ENCODE measurements at regions not wholly inside any gene's neighbourhood (a gene's known extent, or its start where the extent isn't known, plus 50 kb on each side); places are given as distances from the start of the nearest gene placed in this dataset.

DNA sequence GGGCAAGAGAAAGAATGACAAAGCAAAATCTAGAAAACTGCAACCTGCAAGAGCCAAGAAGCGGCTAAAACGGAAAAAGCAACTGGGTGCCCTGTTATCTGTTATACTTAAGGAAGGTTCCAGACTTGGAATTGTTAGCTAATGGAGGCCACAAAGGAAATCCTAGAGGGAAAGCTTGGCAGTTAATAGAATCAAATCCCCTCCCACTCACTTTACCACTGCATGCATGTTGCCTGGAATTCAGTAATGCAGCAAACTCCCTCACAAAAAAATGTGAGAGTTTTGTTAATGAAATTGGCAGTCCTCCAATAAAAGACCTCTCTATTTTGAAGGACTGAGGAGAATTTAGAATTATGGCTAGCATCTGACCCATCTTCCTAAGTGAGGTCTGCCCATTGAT is 164.2 kb upstream of the SOX5 start:
- TF ChIP-seq YY1 (IDR thresholded peaks at IDR 0.05; ENCODE audit: low read depth), result no peak
- TF ChIP-seq TAF1 (IDR thresholded peaks at IDR 0.05; ENCODE audit: low read depth), result no peak
- TF ChIP-seq ZBTB7A (IDR thresholded peaks at IDR 0.05; ENCODE audit: low read depth), result no peak
- no peak for TF ChIP-seq MAX (IDR thresholded peaks at IDR 0.05)
- TF ChIP-seq, protein P1, sequence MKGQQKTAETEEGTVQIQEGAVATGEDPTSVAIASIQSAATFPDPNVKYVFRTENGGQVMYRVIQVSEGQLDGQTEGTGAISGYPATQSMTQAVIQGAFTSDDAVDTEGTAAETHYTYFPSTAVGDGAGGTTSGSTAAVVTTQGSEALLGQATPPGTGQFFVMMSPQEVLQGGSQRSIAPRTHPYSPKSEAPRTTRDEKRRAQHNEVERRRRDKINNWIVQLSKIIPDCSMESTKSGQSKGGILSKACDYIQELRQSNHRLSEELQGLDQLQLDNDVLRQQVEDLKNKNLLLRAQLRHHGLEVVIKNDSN (IDR thresholded peaks at IDR 0.05), result no peak
- no peak for TF ChIP-seq REST (IDR thresholded peaks at IDR 0.05; ENCODE audit: low read depth)
- TF ChIP-seq FOXM1 (IDR thresholded peaks at IDR 0.05; ENCODE audit: borderline replicate concordance, low read depth), result no peak
- no peak for TF ChIP-seq NFIC (IDR thresholded peaks at IDR 0.05)
- TF ChIP-seq TEAD4 (IDR thresholded peaks at IDR 0.05), result no peak
- no peak for TF ChIP-seq EGR1 (IDR thresholded peaks at IDR 0.05)
- TF ChIP-seq CEBPB (IDR thresholded peaks at IDR 0.05), result no peak
- TF ChIP-seq CREB1 (IDR thresholded peaks at IDR 0.05; ENCODE audit: low read depth), result no peak
- TF ChIP-seq RAD21 (IDR thresholded peaks at IDR 0.05; ENCODE audit: low read depth), result no peak
- no peak for TF ChIP-seq EP300 (IDR thresholded peaks at IDR 0.05; ENCODE audit: borderline replicate concordance)
- TF ChIP-seq TCF12 (IDR thresholded peaks at IDR 0.05; ENCODE audit: low read depth), result no peak

DNA sequence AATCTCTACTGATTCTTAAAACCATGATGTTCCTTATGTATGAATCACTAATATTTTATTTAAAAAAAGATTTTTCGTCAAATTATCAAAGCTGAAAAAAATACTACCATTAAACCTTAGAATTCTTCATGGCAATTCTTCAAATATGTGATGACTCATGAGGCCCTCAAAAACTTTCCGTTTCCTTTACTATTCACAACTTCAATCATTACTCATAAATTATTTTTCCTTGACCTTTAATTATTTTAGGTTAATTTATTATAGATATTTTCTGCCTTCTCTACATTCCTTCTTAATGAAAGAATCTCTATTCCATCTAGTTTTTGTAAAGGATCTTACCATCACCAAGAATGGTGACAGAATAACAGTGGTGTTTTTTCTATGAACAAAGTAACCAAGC is 162.1 kb upstream of the SOX5 start:
- TF ChIP-seq ZBTB7A (IDR thresholded peaks at IDR 0.05; ENCODE audit: low read depth) (no peak), FOXM1 (IDR thresholded peaks at IDR 0.05; ENCODE audit: borderline replicate concordance, low read depth) (no peak), YY1 (IDR thresholded peaks at IDR 0.05; ENCODE audit: low read depth) (no peak), MAX (IDR thresholded peaks at IDR 0.05) (no peak), TEAD4 (IDR thresholded peaks at IDR 0.05) (no peak), CREB1 (IDR thresholded peaks at IDR 0.05; ENCODE audit: low read depth) (no peak), TAF1 (IDR thresholded peaks at IDR 0.05; ENCODE audit: low read depth) (no peak), REST (IDR thresholded peaks at IDR 0.05; ENCODE audit: low read depth) (no peak), EP300 (IDR thresholded peaks at IDR 0.05; ENCODE audit: borderline replicate concordance) (no peak), NFIC (IDR thresholded peaks at IDR 0.05) (no peak), RAD21 (IDR thresholded peaks at IDR 0.05; ENCODE audit: low read depth) (no peak), EGR1 (IDR thresholded peaks at IDR 0.05) (no peak), TCF12 (IDR thresholded peaks at IDR 0.05; ENCODE audit: low read depth) (no peak), CEBPB (IDR thresholded peaks at IDR 0.05) (no peak)
- TF ChIP-seq, protein P1 (IDR thresholded peaks at IDR 0.05), result no peak

DNA sequence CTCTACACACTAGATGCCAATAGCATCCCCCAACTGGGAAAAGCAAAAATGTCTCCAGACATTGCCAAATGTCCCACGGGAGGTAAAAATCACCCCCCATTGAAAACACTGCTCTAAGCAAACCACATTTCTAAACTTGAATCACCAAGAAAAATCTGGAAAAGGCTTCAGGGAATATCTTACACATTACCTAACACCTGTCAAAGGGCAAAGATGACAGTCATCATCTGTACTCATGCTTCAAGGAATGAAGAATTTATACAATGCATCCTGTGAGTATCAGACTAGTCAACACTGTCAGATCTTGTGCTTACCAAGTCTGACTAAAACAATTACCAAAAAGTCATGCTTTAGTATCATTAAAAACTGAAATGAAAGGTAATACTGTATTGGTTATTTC is 161.6 kb upstream of the SOX5 start:
- TF ChIP-seq FOXM1 (IDR thresholded peaks at IDR 0.05; ENCODE audit: borderline replicate concordance, low read depth) (no peak), CREB1 (IDR thresholded peaks at IDR 0.05; ENCODE audit: low read depth) (no peak), TAF1 (IDR thresholded peaks at IDR 0.05; ENCODE audit: low read depth) (no peak), TCF12 (IDR thresholded peaks at IDR 0.05; ENCODE audit: low read depth) (no peak), RAD21 (IDR thresholded peaks at IDR 0.05; ENCODE audit: low read depth) (no peak), NFIC (IDR thresholded peaks at IDR 0.05) (no peak), YY1 (IDR thresholded peaks at IDR 0.05; ENCODE audit: low read depth) (no peak), CEBPB (IDR thresholded peaks at IDR 0.05) (no peak), EGR1 (IDR thresholded peaks at IDR 0.05) (no peak), REST (IDR thresholded peaks at IDR 0.05; ENCODE audit: low read depth) (no peak), TEAD4 (IDR thresholded peaks at IDR 0.05) (no peak), EP300 (IDR thresholded peaks at IDR 0.05; ENCODE audit: borderline replicate concordance) (no peak), MAX (IDR thresholded peaks at IDR 0.05) (no peak), ZBTB7A (IDR thresholded peaks at IDR 0.05; ENCODE audit: low read depth) (no peak)
- TF ChIP-seq, protein P1 (IDR thresholded peaks at IDR 0.05), result no peak

Data from Ishikawa (cell line).